Endodermal cell (in vitro differentiated cells): ENCODE measurements at regions not wholly inside any gene's neighbourhood (a gene's known extent, or its start where the extent isn't known, plus 50 kb on each side); places are given as distances from the start of the nearest gene placed in this dataset.

ENCODE experiments used
- DNase-seq: peaks from one replicate; pipeline ENCODE4 v3.0.0-alpha.2; 2017
- H3K27ac ChIP-seq: 2 replicates; pipeline ENCODE4 v1.5.1; 2013; ENCODE audit warnings: mild to moderate bottlenecking, low read depth, low read length, moderate library complexity
- H3K27me3 ChIP-seq: 2 replicates; pipeline ENCODE4 v1.6.1; 2013; ENCODE audit warnings: mild to moderate bottlenecking, low read length, moderate library complexity; ENCODE audit not compliant: insufficient read depth, control insufficient read depth, poor library complexity, severe bottlenecking
- H3K36me3 ChIP-seq: 2 replicates; pipeline ENCODE4 v1.7.0; 2013; ENCODE audit warnings: mild to moderate bottlenecking, low read length, moderate library complexity; ENCODE audit not compliant: control insufficient read depth, insufficient read depth
- H3K4me1 ChIP-seq: one replicate; pipeline ENCODE4 v1.7.0; 2013; ENCODE audit warnings: low read length; ENCODE audit not compliant: control insufficient read depth, insufficient read depth
- H3K4me3 ChIP-seq: 2 replicates; pipeline ENCODE4 v1.5.1; 2013; ENCODE audit warnings: mild to moderate bottlenecking, low read length, moderate library complexity
- H3K9ac ChIP-seq: 2 replicates; pipeline ENCODE4 v1.6.1; 2013; ENCODE audit warnings: mild to moderate bottlenecking, low read length, moderate library complexity; ENCODE audit not compliant: poor library complexity, severe bottlenecking; ENCODE audit errors: extremely low read depth
- H3K9me3 ChIP-seq: 2 replicates; pipeline ENCODE4 v1.6.1; 2013; ENCODE audit warnings: mild to moderate bottlenecking, low read length, moderate library complexity; ENCODE audit not compliant: control insufficient read depth
- H3K27ac Mint-ChIP-seq: 2 replicates; pipeline ENCODE4 v1.8.0; 2020; ENCODE audit warnings: mixed read lengths
- H3K27me3 Mint-ChIP-seq: 2 replicates; pipeline ENCODE4 v1.8.0; 2021; ENCODE audit warnings: mild to moderate bottlenecking, mixed read lengths; ENCODE audit not compliant: insufficient read depth
- H3K36me3 Mint-ChIP-seq: 2 replicates; pipeline ENCODE4 v1.8.0; 2020; ENCODE audit warnings: low read depth, mixed read lengths
- H3K4me1 Mint-ChIP-seq: 2 replicates; pipeline ENCODE4 v1.8.0; 2020; ENCODE audit warnings: mixed read lengths
- H3K4me3 Mint-ChIP-seq: 2 replicates; pipeline ENCODE4 v1.8.0; 2020; ENCODE audit warnings: mild to moderate bottlenecking, moderate library complexity, mixed read lengths
- H3K9me3 Mint-ChIP-seq: 2 replicates; pipeline ENCODE4 v1.8.0; 2020; ENCODE audit warnings: mild to moderate bottlenecking, mixed read lengths
- WGBS, 2 experiments: methylation state at CpG; one replicate each; pipeline versions ENCODE4 v1.1.5 to v1.1.7; 2013; ENCODE audit warnings: missing lambda C conversion rate in 2 of 2, mixed read lengths in 1 of 2; ENCODE audit not compliant: insufficient coverage in 1 of 2, insufficient read length in 1 of 2; 5-methylcytosine and 5-hydroxymethylcytosine counted together
- TF ChIP-seq, protein P1 (sequence below): fragments of 200-600 bp; sonication (generic); conservative IDR thresholded peaks from 2 replicates; pipeline ENCODE4 v1.5.0; 2021; ENCODE audit warnings: antibody characterized with exemption, mild to moderate bottlenecking

GRCh38 chr18:24910221-24910620 is 441.7 kb downstream of the ZNF521 start:
- H3K4me1 ChIP-seq, result peaks cover 18% of the 10 kb centered on the region
- no peak overlapping the region for H3K9ac ChIP-seq
- peaks cover 4% of the 10 kb centered on the region for H3K27me3 Mint-ChIP-seq
- H3K27ac ChIP-seq, result no peak overlapping the region
- no peaks in the 10 kb centered on the region for H3K36me3 ChIP-seq
- TF ChIP-seq, protein P1, sequence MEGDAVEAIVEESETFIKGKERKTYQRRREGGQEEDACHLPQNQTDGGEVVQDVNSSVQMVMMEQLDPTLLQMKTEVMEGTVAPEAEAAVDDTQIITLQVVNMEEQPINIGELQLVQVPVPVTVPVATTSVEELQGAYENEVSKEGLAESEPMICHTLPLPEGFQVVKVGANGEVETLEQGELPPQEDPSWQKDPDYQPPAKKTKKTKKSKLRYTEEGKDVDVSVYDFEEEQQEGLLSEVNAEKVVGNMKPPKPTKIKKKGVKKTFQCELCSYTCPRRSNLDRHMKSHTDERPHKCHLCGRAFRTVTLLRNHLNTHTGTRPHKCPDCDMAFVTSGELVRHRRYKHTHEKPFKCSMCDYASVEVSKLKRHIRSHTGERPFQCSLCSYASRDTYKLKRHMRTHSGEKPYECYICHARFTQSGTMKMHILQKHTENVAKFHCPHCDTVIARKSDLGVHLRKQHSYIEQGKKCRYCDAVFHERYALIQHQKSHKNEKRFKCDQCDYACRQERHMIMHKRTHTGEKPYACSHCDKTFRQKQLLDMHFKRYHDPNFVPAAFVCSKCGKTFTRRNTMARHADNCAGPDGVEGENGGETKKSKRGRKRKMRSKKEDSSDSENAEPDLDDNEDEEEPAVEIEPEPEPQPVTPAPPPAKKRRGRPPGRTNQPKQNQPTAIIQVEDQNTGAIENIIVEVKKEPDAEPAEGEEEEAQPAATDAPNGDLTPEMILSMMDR, result no peak
- no peaks in the 10 kb centered on the region for H3K27me3 ChIP-seq
- no peaks in the 10 kb centered on the region for H3K9me3 ChIP-seq
- H3K4me3 ChIP-seq, result no peak overlapping the region
- peaks cover 26% of the 10 kb centered on the region for H3K4me1 Mint-ChIP-seq
- H3K36me3 Mint-ChIP-seq, result peaks cover 2% of the 10 kb centered on the region
- DNase-seq, result no peak
- H3K27ac Mint-ChIP-seq, result no peak overlapping the region
- H3K4me3 Mint-ChIP-seq, result no peak overlapping the region
- H3K9me3 Mint-ChIP-seq, result peaks cover 15% of the 10 kb centered on the region

GRCh38 chr18:24913507-24914170 is 438.3 kb downstream of the ZNF521 start:
- TF ChIP-seq, protein P1, result no peak
- H3K9me3 ChIP-seq, result no peaks in the 10 kb centered on the region
- no peaks in the 10 kb centered on the region for H3K36me3 Mint-ChIP-seq
- H3K4me3 ChIP-seq, result no peak overlapping the region
- H3K4me3 Mint-ChIP-seq, result no peak overlapping the region
- no peak overlapping the region for H3K9ac ChIP-seq
- peaks cover 30% of the 10 kb centered on the region for H3K4me1 ChIP-seq
- H3K27ac Mint-ChIP-seq, result peak overlapping the region; percentile 50
- peaks cover 3% of the 10 kb centered on the region for H3K27me3 Mint-ChIP-seq
- no peaks in the 10 kb centered on the region for H3K27me3 ChIP-seq
- H3K9me3 Mint-ChIP-seq, result no peaks in the 10 kb centered on the region
- DNase-seq, result no peak
- H3K4me1 Mint-ChIP-seq, result peaks cover 51% of the 10 kb centered on the region
- 91 to 96% methylated on average over 4 to 8 of the region's 8 CpGs for WGBS, 2 experiments
- H3K36me3 ChIP-seq, result no peaks in the 10 kb centered on the region
- no peak overlapping the region for H3K27ac ChIP-seq

GRCh38 chr18:24914171-24914525 is 437.8 kb downstream of the ZNF521 start:
- H3K9ac ChIP-seq, result no peak overlapping the region
- 80% methylated on average over 1 of the region's 1 CpG; no CpG with 5 or more reads in 1 of the 2 experiments for WGBS, 2 experiments
- no peak overlapping the region for H3K4me3 ChIP-seq
- H3K27me3 ChIP-seq, result no peaks in the 10 kb centered on the region
- H3K27me3 Mint-ChIP-seq, result peaks cover 3% of the 10 kb centered on the region
- H3K36me3 Mint-ChIP-seq, result no peaks in the 10 kb centered on the region
- peaks cover 56% of the 10 kb centered on the region for H3K4me1 Mint-ChIP-seq
- H3K27ac ChIP-seq, result no peak overlapping the region
- no peaks in the 10 kb centered on the region for H3K36me3 ChIP-seq
- H3K4me1 ChIP-seq, result peaks cover 35% of the 10 kb centered on the region
- H3K9me3 ChIP-seq, result no peaks in the 10 kb centered on the region
- TF ChIP-seq, protein P1, result no peak
- H3K4me3 Mint-ChIP-seq, result no peak overlapping the region
- H3K9me3 Mint-ChIP-seq, result no peaks in the 10 kb centered on the region
- H3K27ac Mint-ChIP-seq, result peak overlapping the region; percentile 50
- no peak for DNase-seq
